Cerebellar nuclear complex (tissue), 1 donor: ENCODE measurements at regions not wholly inside any gene's neighbourhood (a gene's known extent, or its start where the extent isn't known, plus 50 kb on each side); places are given as distances from the start of the nearest gene placed in this dataset.
"Not testable (repeated sequence)": the region's sequence is repeated elsewhere in the genome, so short reads cannot be mapped to it uniquely, and the experiment has no call there.

Experiments used
- DNase-seq, 2 experiments: peaks; one replicate each; lab custom pipeline; 2025; lab: John Stamatoyannopoulos, UW

- no peak for DNase-seq
These were observed 723.2 kb upstream of the AGA start for GRCh38 chr4:178165251-178165950.

GRCh38 chr4:178165951-178166308 is 723.7 kb upstream of the AGA start:
- no peak for DNase-seq

DNA sequence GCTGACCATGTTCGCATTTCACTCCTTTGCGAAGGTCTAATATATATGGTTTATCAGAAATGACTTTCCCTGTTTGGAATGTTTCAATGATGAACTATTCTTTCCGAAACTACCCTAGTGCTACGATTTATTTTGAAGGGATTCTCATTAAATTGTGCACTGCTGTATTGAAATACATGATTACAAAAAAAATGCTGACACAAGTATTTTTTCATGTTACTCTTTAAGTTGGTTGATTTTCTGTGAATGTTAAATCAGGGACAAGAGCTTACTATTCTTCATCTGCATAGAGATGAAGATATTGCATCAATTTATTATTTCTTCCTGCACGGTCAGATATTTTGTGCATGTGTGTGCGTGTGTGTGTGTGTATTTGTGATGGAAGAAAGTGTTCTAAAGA is 731.5 kb upstream of the AGA start:
- DNase-seq: no peak

DNA sequence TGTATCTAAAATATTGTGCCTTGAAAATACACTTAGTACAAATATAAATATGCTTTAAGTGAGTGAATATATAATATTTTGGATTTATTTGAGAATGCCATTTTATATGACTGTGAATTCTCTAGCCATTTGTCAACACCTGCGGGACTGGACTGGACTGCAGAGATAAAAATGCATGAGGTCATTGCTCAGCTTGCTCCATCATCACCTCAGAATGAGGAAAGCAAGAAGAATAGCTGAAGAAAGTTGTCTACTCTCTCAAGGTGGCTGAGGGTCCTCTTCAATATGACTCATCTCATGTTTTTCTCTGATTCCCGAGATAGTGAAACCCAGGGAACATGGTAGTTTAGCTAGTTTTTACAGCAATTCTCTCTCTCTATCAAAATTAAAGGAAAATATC is 732.5 kb upstream of the AGA start:
- DNase-seq: no peak

- no peak for DNase-seq
These were observed 743.3 kb upstream of the AGA start for GRCh38 chr4:178185517-178185916.

- DNase-seq: no peak
These were observed 750.4 kb upstream of the AGA start for GRCh38 chr4:178192611-178193010.

DNA sequence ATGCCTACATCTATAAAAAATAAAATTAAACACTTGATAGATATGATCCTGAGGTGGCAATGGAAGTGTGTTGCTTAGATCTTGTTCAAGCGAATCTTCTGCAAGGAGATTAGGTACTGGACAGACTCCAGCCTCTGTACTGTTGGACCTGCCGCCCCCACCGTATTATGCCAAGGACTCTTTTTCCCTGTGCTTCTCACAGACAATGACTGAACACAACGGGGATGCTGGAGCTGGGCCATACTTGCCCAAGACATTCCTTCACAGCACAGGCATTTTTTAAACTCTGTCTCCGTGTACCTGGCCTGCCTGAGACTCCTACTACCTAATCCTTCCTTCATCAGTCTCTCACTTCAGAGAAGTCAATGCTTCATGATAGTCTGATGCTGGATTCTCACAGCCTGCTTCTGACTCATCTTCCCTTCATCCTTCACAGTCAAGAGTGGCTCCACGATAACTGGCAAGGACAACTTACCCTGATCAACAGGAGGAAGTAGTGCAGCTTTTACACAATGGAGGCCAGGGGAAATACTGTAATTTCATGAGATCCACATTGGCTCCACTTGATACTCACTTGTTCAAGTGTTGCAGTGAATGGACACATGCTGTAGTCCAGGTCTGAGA is 754.6 kb upstream of the AGA start:
- DNase-seq: no peak

DNA sequence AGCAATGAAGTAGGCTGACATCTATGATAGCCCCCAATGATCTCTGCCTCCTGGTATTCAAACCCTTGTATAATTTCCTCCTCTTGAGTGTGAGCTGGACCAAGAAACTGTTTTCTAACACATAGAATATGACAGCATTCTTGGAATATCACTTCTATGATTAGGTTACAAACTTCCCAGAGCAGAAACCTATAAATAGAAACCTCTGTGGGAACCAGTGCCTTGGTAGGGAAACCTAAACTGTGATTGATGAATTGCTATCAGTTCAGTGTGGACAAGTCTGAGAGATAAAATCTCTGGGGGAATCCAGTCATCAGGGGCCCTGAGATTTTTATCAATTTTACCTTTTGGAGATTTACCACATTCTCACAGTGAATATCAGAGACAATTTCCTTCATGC is 756.5 kb upstream of the AGA start:
- DNase-seq: no peak

DNA sequence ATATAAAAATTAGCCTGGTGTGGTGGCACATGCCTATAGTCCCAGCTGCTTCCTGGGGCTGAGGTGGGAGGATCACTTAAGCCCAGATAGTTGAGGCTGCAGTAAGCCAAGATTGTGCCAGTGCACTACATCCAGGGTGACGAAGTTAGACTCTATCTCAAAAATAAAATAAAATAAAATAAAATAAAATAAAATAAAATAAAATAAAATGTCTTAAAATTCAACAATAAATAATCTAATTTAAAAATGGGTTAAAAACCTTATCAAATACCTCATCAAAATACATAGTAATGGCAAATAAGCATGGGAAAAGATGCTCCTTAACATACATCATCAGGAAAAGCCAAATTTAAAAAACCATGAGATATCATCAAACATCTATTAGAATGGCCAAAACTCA is 760.2 kb upstream of the AGA start:
- DNase-seq: no peak

GRCh38 chr4:178205826-178206225 is 763.6 kb upstream of the AGA start:
- no peak for DNase-seq

DNA sequence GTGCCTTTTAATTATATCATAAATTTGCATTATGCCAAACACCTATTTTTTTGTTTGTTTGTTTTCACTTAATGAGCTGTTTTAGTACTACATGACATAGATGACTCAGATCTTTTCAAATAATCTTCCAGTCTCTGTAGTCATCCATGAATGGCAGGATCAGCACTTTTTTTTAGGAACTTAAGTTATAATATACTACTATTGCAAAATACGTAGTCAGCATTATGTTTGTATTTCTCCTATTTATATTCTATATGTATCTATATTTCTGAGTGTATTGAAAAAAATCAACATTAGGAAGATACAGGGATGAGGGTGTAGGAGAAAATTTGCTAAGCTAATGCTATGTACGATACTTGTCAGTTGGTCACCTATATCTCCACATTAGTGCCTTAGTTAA is 773.1 kb upstream of the AGA start:
- DNase-seq: no peak

GRCh38 chr4:178215763-178216162 is 773.5 kb upstream of the AGA start:
- no peak for DNase-seq

DNA sequence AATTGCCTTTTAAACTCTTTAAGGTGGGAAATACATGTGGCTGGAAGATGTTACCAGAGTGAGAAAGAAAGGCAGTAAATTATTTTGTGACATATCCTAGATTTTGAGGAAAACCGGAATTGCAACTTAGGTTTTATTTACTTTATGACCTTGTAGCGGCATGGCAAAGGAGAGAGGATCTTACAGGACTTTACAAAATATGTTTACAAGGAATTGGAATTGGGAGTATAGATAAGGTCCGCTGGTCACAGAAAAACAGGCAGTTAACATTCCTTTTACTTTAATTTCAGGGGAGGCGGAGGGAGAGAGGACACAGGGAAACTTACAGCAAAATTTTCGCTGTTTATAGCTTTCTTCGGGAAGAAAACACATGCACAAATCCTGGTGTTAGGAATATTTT is 784.2 kb upstream of the AGA start:
- not testable (repeated sequence) for DNase-seq

DNA sequence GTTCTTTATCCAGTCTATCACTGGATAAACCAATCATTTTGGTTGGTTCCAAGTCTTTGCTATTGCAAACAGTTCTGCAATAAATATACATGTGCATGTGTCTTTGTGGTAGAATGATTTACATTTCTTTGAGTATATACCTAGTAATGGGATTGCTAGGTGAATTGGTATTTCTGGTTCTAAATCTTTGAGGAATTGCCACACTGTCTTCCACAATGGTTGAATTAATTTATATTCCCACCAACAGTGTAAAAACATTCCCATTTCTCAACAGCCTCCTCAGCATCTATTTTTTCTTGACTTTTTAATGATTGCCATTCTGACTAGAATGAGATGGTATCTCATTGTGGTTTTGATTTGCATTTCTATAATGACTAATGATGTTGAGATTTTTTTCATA is 791.7 kb upstream of the AGA start:
- DNase-seq: no peak

DNA sequence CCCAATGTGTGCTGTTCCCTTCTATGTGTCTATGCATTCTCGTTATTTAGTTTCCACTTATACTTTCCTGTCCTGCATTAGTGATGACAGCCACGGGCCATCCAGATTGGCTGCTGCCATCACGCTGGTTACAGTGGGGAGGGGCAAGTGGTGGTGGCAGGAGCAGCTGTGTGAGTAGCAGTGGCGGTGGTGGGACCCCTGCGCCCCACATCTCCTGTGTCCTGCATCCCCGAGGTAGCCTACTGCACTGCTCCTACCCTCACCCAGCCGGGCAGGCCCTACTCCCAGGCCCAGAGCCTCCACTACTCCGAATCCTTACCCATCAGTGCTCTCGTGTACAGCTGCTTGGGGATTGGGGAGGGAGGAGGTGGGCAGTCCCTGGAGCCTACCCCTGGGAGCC is 798.7 kb upstream of the AGA start:
- no peak for DNase-seq

DNA sequence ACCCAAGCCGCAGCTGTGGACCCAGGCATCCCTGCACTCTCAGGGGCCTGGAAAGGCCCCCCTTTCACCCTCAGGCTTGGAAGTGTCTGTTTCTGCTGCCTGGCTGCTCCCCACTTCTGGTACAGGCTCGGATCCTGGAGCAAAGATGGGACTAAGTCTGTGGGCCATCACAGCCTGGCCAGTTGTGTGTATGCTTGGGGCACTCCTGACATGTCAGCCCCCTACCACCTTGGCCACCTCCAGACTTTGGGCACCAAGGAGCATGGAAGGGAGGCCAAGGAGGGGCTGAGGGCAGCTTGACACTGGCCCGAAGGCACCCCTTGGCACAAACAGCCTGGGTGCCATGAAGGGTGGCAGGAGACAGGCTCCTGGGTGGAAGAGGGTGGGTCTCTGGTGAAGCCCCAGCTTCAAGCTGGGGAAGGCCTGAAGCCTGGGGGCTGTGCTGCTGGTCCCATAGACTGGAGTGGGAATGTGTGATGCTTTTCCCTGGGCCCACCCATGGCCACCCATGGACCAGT is 799.4 kb upstream of the AGA start:
- DNase-seq: no peak

DNA sequence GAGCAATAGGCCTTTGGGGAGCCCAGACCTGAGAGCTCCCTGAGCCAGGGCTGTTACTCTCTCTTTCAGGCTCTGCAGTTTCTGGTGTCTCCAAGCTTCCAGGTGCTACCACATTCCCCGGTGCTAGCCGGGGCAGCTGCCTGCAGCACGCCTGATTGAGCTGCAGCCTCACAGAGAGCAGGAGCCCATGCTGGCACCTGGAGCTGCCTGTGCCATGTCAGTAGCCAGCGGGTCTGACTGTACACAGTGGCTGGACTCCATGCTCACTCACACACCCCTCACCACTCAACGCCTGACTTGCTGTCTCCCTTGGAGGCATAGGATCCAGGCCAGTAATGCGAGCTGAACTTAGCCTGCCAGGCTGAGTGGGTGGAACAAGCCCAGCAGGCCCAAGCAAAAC is 800.4 kb upstream of the AGA start:
- no peak for DNase-seq

DNA sequence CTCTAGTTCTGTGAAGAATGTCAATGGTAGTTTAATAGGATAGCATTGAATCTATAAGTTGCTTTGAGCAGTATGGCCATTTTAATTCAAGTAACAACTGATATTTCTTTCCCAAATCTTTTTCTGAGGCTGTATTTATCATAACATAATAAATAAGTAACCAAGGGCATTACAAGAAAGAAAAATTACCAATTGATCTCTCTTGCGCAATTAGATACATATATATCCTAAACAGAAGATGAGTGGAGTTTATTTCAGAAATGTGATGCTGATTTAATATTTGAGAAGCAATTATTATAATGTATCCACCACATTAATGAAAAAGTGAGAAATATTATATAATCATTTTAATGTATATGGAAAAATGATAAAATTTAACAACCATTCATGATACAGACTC is 802.5 kb upstream of the AGA start:
- no peak for DNase-seq

- no peak for DNase-seq
These were observed 812.9 kb upstream of the AGA start for GRCh38 chr4:178255172-178255571.

DNA sequence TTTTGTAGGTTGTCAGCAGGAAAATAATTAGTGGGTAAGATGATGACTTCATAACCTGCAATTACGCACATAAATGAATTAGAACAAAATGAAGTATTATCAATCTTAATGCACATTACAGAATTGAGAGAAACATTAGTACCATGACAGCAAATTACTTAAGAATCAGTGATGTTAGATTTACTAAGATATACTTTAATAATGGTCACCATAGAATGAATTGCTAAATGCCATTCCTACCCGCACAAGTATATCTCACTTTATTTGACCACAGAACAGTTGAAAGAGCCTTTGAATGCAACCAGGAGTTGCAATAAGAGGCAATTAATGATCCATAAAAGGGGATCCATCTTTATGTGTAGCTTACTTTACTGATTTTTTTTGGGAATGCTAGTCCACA is 816.4 kb upstream of the AGA start:
- no peak for DNase-seq

- no peak for DNase-seq
These were observed 817.3 kb upstream of the AGA start for GRCh38 chr4:178259566-178259965.

DNA sequence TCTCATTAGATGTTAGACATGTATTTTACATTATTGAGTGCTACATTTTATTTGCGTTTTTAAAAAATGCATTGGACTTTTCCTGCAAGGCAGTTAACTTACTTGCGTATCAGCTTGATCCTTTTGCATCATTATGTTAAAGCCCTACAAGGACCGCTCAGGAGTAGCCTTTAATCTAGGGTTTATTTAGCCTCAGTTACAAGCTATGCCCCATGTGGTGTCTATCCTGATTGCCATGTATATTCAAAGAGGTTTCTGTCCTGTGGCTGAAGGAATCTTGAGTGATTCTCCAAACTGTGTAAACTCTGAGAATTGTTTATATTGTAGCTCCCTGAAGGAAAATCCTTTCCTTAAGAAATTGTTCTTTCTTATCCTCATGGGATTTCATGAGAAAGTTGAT is 821.8 kb upstream of the AGA start:
- DNase-seq: no peak

GRCh38 chr4:178271386-178271785 is 829.1 kb upstream of the AGA start:
- no peak for DNase-seq

GRCh38 chr4:178273168-178273567 is 830.9 kb upstream of the AGA start:
- DNase-seq: no peak
